NCI-H1048 (cell line): ENCODE measurements at regions not wholly inside any gene's neighbourhood (a gene's known extent, or its start where the extent isn't known, plus 50 kb on each side); places are given as distances from the start of the nearest gene placed in this dataset.
"Not testable (repeated sequence)": the region's sequence is repeated elsewhere in the genome, so short reads cannot be mapped to it uniquely, and the experiment has no call there.

Experiments
- DNase-seq: peaks from one replicate; lab custom pipeline; 2025; lab: John Stamatoyannopoulos, UW

DNA sequence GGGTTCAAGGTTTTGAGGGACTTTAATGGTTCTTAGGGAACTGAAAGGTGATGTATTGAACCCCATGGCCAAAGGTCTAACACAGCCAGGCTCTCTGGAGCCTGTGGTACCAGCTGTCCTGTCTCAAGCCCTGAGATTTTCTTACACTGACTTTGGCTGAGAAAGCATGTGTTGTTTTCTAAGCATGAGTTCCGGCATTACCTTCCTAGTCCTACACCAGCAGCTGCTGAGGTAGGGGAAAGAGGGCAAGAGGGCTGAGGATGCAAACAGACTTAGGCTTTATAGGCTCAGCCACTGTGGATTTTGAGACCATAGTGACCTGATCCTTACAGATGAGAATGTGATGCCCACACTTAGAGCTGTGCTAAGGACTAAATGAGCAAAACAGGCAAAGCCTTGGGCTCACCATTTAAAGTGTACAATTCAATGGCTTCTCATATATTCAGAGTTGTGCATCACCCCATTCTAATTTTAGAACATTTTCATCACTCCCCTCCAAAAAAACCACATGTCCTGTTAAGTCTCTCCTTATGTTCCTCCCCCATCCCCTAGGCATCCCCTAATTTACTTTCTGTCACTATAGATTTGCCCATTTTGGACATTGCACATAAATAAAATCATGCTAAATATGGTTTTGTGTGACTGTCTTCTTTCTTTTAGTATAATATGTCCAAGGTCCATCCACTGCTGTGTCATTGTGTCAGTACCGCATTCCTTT lies 99.7 kb upstream of the OTOS start:
- DNase-seq, result no peak

DNA sequence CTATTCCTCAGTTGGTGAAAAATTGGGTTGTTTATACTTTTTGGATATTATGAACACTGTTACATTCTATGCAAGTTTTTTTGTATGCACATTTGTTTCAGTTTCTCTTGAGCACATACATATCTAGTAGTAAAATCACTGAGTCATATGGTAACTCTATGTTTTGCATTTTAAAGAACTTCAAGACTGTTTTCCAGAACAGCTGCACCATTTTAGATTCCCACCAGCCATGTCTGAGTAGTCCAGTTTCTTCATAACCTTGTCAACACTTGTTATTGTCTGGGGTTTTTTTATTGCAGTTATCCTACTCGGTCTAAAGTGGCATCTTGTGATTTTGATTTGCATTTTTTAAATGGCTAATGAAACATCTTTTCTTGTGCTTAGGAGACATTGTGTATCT lies 100.3 kb upstream of the OTOS start:
- no peak for DNase-seq

DNA sequence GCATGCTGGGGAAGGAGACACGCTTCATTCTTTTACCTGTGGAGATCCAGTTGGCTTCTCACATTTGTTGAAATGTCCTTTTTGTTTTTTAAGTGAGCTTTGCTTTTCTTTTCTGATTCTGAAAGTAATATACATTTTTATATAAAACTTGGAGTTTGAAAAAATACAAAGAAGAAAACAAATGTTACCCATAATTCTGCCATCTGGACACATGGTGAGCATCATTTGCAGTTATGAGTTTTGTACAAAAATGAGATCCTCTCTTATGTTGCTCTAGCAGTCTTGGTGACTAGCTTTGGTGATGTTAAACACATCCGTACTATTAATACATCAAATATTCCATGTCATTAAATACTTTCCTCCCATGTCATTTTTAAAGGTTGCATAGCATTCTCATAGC lies 101.1 kb upstream of the OTOS start:
- DNase-seq, result no peak

DNA sequence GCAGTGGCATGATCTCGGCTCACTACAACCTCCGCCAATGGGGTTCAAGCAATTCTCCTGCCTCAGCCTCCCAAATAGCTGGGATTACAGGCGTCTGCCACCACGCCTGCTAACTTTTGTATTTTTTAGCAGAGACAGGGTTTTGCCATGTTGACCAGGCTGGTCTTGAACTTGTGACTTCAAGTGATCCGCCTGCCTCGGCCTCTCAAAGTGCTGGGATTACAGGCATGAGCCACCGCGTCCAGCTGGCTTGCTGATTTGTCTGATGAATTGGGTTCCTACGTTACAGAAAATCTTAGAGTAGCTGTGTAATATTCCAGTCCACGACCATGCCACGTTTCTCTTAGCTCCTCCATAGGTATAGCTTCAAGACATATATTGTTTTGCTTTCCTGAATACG lies 102.6 kb upstream of the OTOS start:
- DNase-seq, result not testable (repeated sequence)

DNA sequence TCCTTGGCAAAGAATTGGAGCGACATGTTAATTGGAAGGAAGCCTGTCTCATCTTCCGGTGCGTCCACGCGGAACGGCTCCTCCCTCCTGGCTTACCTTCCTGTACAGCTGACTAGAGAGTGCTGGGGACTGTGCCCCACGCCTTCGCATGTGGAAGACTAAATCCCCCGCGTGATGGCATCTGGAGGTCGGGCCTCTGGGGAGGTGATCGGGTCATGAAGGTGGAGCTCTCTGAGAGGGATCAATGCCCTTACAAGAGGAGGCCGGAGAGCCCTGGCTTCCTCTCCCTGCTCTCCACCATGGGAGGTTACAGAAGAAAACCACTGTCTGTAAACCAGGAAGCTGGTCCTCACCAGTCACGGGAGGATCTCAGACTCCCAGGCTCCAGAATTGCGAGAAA lies 104.1 kb upstream of the OTOS start:
- DNase-seq, result no peak

DNA sequence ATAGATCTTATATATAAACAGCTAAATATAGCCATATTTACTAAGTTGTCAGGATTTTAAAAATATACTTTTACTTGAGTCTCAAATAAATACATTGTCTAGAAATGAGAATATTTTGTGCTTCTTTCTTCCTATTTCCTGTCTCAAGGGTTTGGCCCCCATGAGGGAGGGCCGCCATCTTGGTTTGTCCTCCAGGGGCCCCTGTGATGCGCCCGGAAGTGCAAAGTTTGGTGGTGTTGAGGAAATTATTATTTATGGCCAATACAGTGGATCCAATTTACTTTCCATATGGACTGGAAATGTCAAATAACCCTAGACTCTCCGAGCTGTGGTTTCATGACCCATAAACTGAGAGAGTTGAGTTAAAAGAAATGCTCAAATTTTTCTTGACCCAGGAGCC lies 104.7 kb upstream of the OTOS start:
- DNase-seq, result no peak

DNA sequence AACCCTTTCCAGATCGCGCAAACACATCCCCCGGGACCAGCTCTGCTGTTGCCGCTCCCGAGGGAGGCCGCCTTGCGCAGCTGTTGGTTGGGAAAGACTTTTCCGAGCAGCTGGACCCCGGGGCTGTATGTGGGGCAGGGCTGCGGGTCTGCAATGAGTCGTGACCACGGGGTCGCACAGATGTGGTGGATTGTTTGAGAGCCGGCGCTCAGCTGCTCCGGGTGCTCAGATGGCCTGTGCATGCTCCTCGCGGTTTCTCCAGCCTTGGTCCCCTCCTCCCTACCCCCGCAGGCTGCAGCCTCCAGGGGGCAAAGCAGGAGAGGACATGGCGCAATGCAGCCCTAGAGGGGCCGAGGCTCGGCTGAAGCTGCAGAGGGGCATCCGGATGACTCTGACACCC lies 105.2 kb upstream of the OTOS start:
- no peak for DNase-seq

DNA sequence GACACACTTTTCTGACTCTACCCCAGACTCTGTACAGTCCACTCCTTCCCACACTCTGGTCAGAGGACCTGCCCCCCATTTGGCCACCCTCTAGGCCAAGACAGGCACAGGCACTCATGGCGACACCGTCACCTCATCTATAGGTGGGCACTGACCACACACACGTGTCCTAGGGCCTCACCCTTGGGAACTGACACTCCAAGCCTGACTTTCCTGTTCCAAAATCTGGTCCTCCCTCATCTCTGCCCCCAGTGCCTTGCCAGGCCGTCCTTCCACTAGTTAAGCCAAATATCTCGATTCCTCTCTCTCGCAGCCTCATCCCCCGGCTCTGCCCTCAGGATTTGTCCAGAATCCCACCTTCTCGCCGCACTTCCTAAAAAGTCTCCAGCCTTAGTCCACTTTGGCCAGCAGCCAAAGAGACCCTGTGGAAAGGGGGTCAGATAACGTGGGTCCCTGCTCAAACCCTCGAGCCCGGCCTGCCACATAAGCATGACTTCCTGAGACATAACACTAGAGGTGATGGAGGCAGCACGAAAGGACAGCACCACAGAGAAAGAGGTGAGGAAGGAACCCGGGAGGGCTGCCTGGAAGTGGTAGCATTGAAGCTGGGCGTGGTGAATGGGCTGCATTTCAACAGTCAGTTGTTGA lies 105.8 kb upstream of the OTOS start:
- no peak for DNase-seq

DNA sequence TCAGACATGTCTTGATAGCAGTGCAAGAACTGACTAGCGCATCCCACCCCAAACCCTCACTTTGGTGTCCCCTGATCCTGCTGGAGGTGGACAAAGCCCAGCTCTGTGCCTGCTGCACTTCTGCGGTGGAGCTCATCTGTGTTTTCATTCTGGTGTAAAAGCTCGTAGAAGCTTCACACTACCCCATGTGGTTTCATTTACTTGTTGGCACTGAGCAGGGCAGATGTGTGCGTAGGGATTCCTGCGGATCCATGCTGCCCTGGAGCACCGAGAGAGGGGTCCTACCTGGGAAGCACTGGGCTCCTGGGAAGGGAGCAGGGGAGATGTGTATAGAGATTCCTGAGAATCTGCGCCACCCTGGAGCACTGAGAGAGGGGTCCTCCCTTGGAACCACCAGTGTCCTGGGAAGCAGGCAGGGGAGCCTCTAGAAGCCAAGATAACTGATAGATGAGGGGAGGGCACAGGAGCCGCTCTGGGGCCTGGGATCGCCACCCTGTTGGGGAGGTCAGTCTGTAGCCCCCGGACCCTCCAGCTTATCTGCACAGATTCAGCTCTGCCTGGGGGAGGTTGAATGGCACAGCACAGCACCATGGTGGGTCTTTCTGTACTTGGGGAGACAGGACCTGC lies 106.9 kb upstream of the OTOS start:
- no peak for DNase-seq

DNA sequence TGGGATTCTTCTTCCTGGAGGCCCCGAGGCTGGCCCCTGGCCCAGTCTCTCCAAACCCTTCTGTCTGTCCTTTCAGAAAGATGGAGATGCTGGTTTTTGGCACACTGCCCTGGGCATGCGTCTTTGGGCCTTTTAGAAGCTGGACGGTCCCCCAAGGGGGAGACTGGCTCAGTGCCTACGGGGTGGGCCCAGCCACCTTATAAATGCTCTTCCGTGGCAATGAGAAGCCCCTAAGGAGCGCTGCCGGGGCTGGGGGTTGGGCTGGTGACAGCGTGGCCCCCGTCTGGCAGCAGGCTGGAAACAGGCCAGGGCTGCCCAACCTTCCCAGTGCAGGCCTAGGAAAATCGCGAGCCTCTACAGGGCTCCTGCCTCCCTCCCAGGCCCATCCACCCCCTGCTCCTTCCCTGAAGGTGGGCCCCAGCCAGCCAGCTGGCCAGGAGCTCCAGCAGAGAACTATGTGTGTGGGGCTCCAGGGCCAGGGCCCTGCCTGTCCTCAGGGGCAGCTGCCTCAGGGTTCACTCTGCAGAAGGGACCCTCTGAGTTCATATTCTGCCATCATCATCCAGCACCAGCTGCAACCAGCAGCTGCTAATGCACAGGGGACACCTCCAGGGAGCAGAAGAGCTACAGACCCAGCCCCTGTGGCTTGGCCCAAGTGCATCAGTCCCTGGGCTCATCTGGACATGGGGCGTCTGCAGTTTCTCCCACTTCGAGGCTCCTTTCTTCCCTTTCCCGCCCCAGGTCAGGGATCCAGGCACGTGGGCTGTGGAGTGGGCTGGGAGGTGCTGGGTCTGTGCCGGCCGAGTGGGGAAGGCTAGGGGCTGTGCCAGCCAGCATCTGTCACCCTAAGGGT lies 107.6 kb upstream of the OTOS start:
- DNase-seq, result no peak

DNA sequence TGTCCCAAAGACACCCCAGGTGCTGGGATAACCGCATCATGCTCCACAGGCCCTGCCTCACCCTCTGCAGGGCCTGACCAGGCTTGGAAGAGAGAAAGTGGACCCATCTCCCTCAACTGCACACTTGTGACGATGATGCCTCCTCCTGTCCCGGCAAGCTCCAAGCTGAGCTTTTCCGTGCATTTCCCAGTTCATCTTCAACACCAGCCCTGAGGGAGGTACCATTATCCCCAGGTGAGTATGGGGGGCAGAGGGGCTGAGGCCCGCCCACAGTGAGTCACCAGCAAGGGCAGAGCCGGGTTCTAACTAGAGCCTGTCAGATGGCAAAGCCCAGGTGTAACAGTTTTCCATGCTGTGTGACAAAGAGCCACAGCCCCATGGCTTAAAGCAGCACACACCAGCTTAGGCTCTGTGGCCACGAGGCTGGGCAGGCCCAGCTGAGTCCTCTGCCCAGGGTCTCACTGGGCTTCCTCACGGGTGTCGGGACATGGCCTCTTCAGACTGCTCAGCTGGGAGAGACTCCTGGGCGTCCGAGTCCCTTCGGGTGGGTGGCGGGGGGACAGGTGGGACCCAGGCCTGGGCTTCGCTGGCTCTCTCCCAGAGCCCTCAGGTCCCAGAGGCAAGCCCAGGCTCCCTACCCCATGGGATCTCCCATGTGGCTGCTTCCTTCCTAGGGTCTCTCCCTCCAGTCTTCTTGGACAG lies 108.4 kb upstream of the OTOS start:
- DNase-seq, result no peak

DNA sequence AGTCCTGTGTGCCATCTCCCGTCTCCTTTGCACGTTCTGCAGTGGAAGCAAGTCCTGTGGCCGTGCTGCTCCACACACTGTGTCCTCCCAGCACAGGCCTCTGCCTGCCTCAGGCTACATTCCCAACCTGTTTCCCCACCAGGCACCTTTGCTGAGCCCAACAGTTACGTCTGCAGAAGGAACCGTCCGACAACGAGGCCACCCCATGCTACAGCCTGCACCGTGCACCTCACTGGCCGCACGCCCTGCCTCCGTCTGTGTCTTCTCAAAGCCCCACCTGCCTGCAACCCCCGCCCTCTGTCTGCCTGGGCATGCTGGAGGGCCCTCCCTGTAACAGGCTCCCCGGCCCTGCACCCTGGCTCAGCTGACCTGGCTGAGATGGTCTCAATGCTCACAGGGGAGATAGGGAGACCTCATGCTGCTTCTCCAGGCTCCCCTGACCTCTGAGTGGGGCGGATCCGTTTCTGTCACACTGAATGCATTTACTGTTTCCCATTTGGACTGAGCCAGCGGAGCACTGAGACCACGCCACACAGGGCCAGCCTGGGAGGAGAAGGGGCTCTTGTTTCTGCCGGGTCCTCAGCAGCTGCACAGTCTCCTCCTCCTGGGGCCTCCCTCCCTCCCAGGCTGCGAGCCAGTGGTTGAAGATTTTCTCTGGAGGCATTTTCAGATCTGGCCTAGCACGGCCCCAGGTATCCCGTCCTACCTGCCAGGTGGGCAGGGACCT lies 109.1 kb upstream of the OTOS start:
- no peak for DNase-seq

DNA sequence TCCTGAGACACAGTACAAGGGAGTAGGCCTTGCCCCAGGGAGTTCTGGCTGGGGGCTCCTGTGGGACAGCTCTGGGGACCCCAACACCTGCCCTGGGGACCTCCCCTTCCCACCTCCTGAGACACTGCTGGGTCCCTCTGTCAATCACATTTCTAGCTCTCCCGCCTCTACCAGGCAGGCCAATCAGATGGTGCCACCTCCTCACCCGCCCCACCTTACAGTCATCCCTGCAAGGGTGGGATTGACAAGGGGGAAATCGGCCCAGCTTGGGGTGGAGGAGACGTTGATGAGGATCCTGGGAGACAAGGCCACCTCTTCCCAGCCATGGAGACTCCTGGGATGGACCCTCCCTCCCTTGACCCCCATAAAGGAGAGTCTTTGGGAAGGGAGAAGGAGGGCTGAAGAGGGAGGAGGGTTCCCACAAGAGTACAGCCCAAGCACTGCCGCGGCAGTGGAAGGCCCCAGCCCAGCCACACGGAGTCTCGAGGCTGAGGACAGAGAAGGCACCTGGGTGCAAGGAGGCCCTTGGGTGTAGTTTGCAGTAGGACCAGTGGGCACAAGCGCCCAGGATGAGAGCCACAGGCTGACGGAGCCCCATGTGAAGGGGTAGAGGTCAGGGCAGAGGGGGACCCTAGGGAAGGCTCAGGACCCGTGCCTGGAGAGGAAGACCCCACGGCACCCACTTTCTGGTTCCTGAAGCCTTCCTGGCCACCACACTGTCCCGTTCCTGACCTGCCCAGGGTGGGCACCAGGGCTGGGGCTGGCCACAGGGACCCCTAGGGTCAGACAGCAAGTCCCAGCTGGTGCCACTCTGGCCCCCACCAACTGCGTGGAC lies 109.9 kb upstream of the OTOS start:
- DNase-seq, result no peak

DNA sequence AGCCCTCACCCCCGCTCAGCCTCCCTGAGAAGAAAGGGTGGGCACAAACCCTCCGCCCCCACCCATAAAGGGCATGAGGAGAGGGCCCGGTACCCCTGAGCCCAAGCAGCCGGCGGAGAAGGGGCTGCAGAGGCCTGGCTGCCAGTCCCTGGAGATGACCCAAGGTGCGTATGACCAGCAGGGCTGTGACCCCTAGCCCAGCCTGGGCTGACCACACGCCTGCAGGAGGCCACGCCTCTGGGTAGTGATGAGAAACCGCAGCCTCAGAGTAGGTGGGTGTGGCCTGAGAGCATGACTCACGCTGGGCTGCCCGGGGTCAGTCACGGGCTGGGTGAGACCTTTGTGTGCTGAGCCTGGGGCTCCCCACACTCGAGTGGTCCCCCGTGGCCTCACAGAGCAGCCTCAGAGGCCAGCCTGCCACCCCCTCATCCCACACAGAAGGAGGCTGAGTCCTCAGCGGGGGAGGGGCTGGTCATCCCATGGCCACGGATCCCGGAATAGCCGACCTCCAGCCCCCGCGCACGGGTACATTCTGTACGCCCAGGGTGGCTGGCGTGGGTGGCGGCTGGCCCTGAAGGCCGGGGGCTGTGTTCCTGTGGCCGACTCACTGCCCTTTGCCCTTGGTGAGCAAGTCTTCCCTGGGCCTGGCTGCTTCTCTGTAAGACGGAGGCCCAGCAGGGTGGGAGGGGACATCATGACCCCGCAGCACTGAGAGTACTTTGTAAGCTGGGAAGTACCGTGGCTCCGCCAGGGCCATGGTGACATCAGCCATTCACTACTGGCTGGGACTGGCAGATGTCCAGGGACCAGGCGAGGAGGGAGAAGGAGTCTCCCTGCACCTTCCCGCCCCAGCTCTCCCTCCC lies 110.8 kb upstream of the OTOS start:
- no peak for DNase-seq

DNA sequence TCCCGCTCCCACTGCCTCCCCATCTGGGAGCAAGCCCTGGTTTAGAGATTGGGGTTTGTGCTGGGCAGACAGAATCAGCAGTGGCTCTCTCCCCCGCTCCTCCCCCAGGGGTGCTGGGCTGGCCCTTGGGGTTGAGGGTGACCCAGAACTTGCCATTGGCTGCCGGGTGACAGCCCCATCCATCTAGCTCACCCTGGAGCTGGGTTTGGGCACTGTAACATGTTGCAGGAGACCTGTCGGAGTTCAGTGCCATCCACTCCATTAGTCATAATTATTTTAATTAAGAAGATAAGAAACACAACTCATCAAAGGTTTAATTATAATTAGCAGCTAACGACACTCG lies 111.4 kb upstream of the OTOS start:
- no peak for DNase-seq

DNA sequence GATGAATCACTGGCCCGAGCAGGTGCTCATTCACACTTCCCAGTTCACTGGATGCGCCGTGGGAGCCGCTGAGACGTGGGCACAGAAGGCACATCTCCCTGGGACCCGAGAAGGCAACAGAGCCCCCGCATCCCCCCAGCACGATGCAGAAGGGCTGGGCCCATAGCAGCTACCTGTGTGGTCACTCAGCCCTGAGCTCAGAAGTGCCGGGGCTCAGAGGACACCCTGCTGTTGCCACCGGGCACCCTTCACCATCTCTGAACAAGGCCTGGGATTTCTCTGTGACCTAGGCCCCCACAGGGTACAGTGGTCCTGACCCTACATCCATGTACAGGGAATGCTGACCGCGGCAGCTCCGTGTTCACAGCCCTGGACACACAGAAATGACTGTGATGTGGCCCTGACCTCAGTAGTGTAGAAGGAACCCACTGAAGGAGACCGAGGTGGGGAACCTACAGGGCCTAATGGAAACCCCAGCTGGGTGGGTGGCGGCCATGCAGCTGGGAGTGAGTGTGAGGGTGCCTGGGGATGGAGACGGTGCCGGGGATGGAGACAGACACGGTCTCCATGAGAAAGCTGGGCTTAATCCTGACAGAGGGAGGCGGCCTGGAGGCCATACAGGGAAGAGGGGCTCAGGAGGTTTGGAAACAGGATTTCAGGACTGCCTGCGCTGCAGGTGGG lies 111.9 kb upstream of the OTOS start:
- no peak for DNase-seq

DNA sequence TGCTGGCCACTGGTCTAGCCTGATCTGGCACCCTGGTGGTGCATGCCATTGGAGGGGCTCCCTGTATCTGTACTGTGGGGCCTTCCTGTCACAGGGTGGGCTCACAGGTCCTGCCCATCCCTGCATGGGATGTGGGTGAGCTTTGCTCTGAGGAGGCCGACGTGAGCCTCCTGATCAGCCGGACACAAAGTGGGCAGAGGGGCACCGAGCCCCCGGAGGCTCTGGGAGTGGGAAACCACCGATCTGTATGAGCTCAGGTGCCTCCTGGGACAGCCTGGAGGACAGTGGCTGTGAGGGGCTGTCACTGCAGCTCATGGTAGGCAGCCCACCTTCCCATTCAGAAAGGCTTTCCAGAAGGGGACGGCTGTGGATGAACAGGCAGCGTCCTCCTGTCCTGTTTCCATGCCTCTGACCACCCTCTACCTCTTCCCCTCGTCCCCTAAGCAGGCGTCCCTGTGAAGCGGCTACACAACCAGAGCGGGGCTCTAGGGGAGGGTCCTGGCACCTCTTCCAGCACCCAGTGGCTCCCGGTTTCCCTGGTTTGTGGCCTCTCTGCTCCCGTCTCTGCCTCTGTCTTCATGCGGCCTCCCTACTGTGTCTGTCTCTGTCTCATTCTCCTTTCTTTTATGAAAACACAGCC lies 112.5 kb upstream of the OTOS start:
- no peak for DNase-seq

DNA sequence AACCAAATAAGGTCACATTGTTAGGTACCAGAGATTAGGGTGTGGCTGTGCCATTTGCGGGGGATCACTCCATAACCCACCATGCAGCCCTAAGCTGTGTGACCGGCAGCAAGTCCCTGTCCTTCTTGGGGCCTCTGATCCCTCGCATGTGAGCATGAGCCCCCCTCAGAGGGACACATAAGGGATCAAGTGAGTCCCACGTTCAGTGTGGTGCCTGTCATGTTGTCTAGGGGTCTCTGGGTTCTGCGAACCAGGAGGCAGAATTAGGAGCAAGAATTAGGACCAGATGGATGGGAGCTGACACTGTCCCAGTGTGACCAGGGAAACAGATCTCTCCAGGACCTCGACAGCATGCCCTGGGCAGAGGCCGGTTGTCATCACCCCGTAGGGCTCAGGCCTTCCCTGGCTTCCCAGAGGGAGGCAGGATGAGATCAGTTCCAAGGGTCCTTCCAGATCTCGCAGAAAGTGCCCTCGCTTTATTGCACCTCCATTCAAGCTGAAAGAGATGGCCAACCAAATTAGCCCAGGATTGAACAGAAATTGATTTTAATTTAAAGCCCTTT lies 113.2 kb upstream of the OTOS start:
- no peak for DNase-seq
